H9 (cell line): ENCODE measurements at regions not wholly inside any gene's neighbourhood (a gene's known extent, or its start where the extent isn't known, plus 50 kb on each side); places are given as distances from the start of the nearest gene placed in this dataset.

Source experiments
- DNase-seq: peaks from one replicate; pipeline ENCODE4 v3.0.0-alpha.2; 2017
- H2AFZ ChIP-seq: one replicate; pipeline ENCODE4 v1.6.1; 2013; ENCODE audit warnings: mild to moderate bottlenecking, low read length, control low read depth, moderate library complexity
- H2AK5ac ChIP-seq: 2 replicates; pipeline ENCODE4 v1.6.1; 2013; ENCODE audit warnings: low read length, control low read depth, mixed read lengths; ENCODE audit not compliant: insufficient read length
- H2BK120ac ChIP-seq: one replicate; pipeline ENCODE4 v1.6.1; 2013; ENCODE audit warnings: low read depth, mild to moderate bottlenecking, low read length, control low read depth, inconsistent platforms; ENCODE audit not compliant: poor library complexity, severe bottlenecking
- H2BK12ac ChIP-seq: 2 replicates; pipeline ENCODE4 v1.6.1; 2013; ENCODE audit warnings: low read length, control low read depth, mixed read lengths, low read depth; ENCODE audit not compliant: insufficient read length
- H2BK15ac ChIP-seq: 2 replicates; pipeline ENCODE4 v1.6.1; 2013; ENCODE audit warnings: low read depth, low read length, control low read depth
- H2BK20ac ChIP-seq: one replicate; pipeline ENCODE4 v1.6.1; 2013; ENCODE audit warnings: low read depth, mild to moderate bottlenecking, low read length, control low read depth, inconsistent platforms; ENCODE audit not compliant: poor library complexity, severe bottlenecking
- H2BK5ac ChIP-seq: 2 replicates; pipeline ENCODE4 v1.6.1; 2013; ENCODE audit warnings: low read length, control low read depth, mixed read lengths; ENCODE audit not compliant: insufficient read length
- H3K14ac ChIP-seq: 2 replicates; pipeline ENCODE4 v1.6.1; 2013; ENCODE audit warnings: low read length, control low read depth; ENCODE audit not compliant: insufficient read depth
- H3K18ac ChIP-seq: 2 replicates; pipeline ENCODE4 v1.6.1; 2013; ENCODE audit warnings: low read depth, mild to moderate bottlenecking, mixed read lengths, low read length, control low read depth; ENCODE audit not compliant: insufficient read length
- H3K23ac ChIP-seq: 2 replicates; pipeline ENCODE4 v1.6.1; 2013; ENCODE audit warnings: low read length, control low read depth, mixed read lengths, low read depth; ENCODE audit not compliant: insufficient read length
- H3K23me2 ChIP-seq: 2 replicates; pipeline ENCODE4 v1.6.1; 2013; ENCODE audit warnings: low read depth, mild to moderate bottlenecking, mixed read lengths, low read length, control low read depth; ENCODE audit not compliant: insufficient read length, poor library complexity, severe bottlenecking
- H3K27ac ChIP-seq: 2 replicates; pipeline ENCODE4 v1.5.1; 2013; ENCODE audit warnings: low read length, control low read depth, mixed read lengths, low read depth; ENCODE audit not compliant: insufficient read length
- H3K27me3 ChIP-seq: 2 replicates; pipeline ENCODE4 v1.6.1; 2013; ENCODE audit warnings: low read length, control low read depth, inconsistent platforms; ENCODE audit not compliant: insufficient read depth
- H3K4ac ChIP-seq: 2 replicates; pipeline ENCODE4 v1.6.1; 2013; ENCODE audit warnings: low read depth, mild to moderate bottlenecking, control low read depth, inconsistent platforms, low read length, moderate library complexity
- H3K4me1 ChIP-seq: 2 replicates; pipeline ENCODE4 v1.6.1; 2013; ENCODE audit warnings: low read length, control low read depth, inconsistent platforms; ENCODE audit not compliant: insufficient read depth
- H3K4me2 ChIP-seq: 2 replicates; pipeline ENCODE4 v1.6.1; 2013; ENCODE audit warnings: low read length, control low read depth, mixed read lengths; ENCODE audit not compliant: insufficient read length, insufficient read depth
- H3K56ac ChIP-seq: 2 replicates; pipeline ENCODE4 v1.6.1; 2013; ENCODE audit warnings: low read depth, mild to moderate bottlenecking, mixed read lengths, low read length, control low read depth; ENCODE audit not compliant: insufficient read length
- H3K79me1 ChIP-seq: 2 replicates; pipeline ENCODE4 v1.6.1; 2013; ENCODE audit warnings: low read depth, mild to moderate bottlenecking, moderate library complexity, low read length, control low read depth, inconsistent platforms; ENCODE audit not compliant: insufficient read depth, poor library complexity, severe bottlenecking
- H3K79me2 ChIP-seq: 2 replicates; pipeline ENCODE4 v1.6.1; 2013; ENCODE audit warnings: low read length, control low read depth, inconsistent platforms; ENCODE audit not compliant: insufficient read depth
- H3K9ac ChIP-seq: 2 replicates; pipeline ENCODE4 v1.6.1; 2013; ENCODE audit warnings: low read length, control low read depth, mixed read lengths; ENCODE audit not compliant: insufficient read length; ENCODE audit errors: extremely low read depth
- H3K9me3 ChIP-seq: one replicate; pipeline ENCODE4 v1.6.1; 2013; ENCODE audit warnings: low read depth, low read length, inconsistent platforms; ENCODE audit not compliant: control insufficient read depth
- H3T11ph ChIP-seq: one replicate; pipeline ENCODE4 v1.6.1; 2013; ENCODE audit warnings: mild to moderate bottlenecking, low read length, control low read depth, inconsistent platforms
- H4K20me1 ChIP-seq: one replicate; pipeline ENCODE4 v1.6.1; 2013; ENCODE audit not compliant: control insufficient read depth, insufficient read length, insufficient read depth
- H4K5ac ChIP-seq: 2 replicates; pipeline ENCODE4 v1.6.1; 2013; ENCODE audit warnings: low read depth, mild to moderate bottlenecking, mixed read lengths, low read length, control low read depth; ENCODE audit not compliant: insufficient read length
- H4K8ac ChIP-seq: replicated peaks from 2 replicates; pipeline ENCODE4 v1.6.1; 2013; ENCODE audit warnings: low read length, control low read depth, mixed read lengths, low read depth; ENCODE audit not compliant: insufficient read length
- H4K91ac ChIP-seq: 2 replicates; pipeline ENCODE4 v1.6.1; 2013; ENCODE audit warnings: low read depth, mild to moderate bottlenecking, moderate library complexity, mixed read lengths, low read length, control low read depth; ENCODE audit not compliant: insufficient read length
- H3K27ac Mint-ChIP-seq, 3 experiments: 2 replicates in 2 of 3; 3 replicates in 1 of 3; pipeline ENCODE4 v1.8.0; 2020 to 2021; ENCODE audit warnings: mixed read lengths in 3 of 3, mild to moderate bottlenecking in 1 of 3, moderate library complexity in 1 of 3
- H3K27me3 Mint-ChIP-seq: 2 replicates; pipeline ENCODE4 v1.8.0; 2021; ENCODE audit warnings: low read depth, mild to moderate bottlenecking, moderate library complexity, mixed read lengths
- H3K36me3 Mint-ChIP-seq, 3 experiments: 2 replicates in 2 of 3; 3 replicates in 1 of 3; pipeline ENCODE4 v1.8.0; 2020 to 2021; ENCODE audit warnings: low read depth in 3 of 3, mixed read lengths in 3 of 3; ENCODE audit not compliant: insufficient read depth in 1 of 3
- H3K4me1 Mint-ChIP-seq, 2 experiments: 2 replicates each; pipeline ENCODE4 v1.8.0; 2020; ENCODE audit warnings: mixed read lengths in 2 of 2
- H3K4me3 Mint-ChIP-seq, 2 experiments: 2 replicates in 1 of 2; 3 replicates in 1 of 2; pipeline ENCODE4 v1.8.0; 2020 to 2021; ENCODE audit warnings: mild to moderate bottlenecking in 2 of 2, mixed read lengths in 2 of 2, moderate library complexity in 1 of 2
- H3K9me3 Mint-ChIP-seq, 2 experiments: 2 replicates in 1 of 2; 3 replicates in 1 of 2; pipeline ENCODE4 v1.8.0; 2020; ENCODE audit warnings: mild to moderate bottlenecking in 2 of 2, mixed read lengths in 2 of 2, moderate library complexity in 1 of 2
- CTCF ChIP-seq: fragments of 200-600 bp; sonication (generic); conservative IDR thresholded peaks from 3 replicates; pipeline ENCODE4 v1.8.0; 2021; ENCODE audit warnings: antibody characterized with exemption, mild to moderate bottlenecking
- WGBS: extraction: QIAGEN DNeasy Blood & Tissue Kit; methylation state at CpG from one replicate; pipeline ENCODE4 v1.1.7; 2013; ENCODE audit warnings: missing lambda C conversion rate, low lambda C conversion rate, mixed read lengths; ENCODE audit not compliant: insufficient read length; ENCODE audit errors: extremely low coverage; 5-methylcytosine and 5-hydroxymethylcytosine counted together

DNA sequence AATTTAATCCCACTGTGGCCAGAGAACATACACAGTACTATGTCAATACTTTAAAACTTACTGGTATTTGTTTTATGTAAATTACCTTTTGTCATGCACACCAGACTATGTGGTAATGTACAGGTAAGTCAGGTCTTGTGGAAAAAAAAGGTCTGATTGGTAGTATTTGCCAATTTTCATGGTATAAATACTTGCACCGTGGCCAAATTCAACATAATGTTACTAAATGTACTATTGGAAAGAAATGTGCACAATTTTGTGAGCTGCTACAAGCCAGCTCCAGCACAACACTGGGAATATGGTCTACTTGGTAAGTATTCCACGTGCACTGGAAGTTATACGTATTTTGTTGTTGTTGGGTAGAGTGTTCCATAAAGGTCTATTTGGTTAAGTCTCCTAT lies 392.5 kb downstream of the RPS24 start:
- H4K5ac ChIP-seq = no peak overlapping the region
- H3K79me1 ChIP-seq = no peaks in the 10 kb centered on the region
- Mint-ChIP-seq H3K9me3 (peaks cover 0 to 3% of the 10 kb centered on the region in 2 experiments; a peak in 2 of 5 replicates), H3K4me3 (no peak overlapping the region), H3K36me3 (peaks cover 0 to 5% (median 2%) of the 10 kb centered on the region in 3 experiments; a peak in 1 of 7 replicates), H3K27me3 (peaks cover 3% of the 10 kb centered on the region; the same call in 1 of the 2 replicates), H3K27ac (no peak overlapping the region), H3K4me1 (peaks cover 18 to 20% of the 10 kb centered on the region in 2 experiments)
- H2AK5ac ChIP-seq = no peak overlapping the region
- no peak overlapping the region for H3K56ac ChIP-seq
- no peaks in the 10 kb centered on the region for H4K20me1 ChIP-seq
- H4K91ac ChIP-seq = no peak overlapping the region
- H3K27me3 ChIP-seq = no peaks in the 10 kb centered on the region
- TF ChIP-seq CTCF = no peak
- no peaks in the 10 kb centered on the region for H3K4me1 ChIP-seq
- no peak overlapping the region for H3K27ac ChIP-seq
- H2BK5ac ChIP-seq = no peak overlapping the region
- no peak overlapping the region for H2BK15ac ChIP-seq
- H2BK20ac ChIP-seq = no peak overlapping the region
- no peak overlapping the region for H3T11ph ChIP-seq
- no CpG with 5 or more reads among the region's 3 CpGs for WGBS
- H4K8ac ChIP-seq = no peak overlapping the region
- DNase-seq = no peak
- no peak overlapping the region for H2AFZ ChIP-seq
- no peak overlapping the region for H3K9ac ChIP-seq
- H3K23me2 ChIP-seq = no peaks in the 10 kb centered on the region
- H3K14ac ChIP-seq = no peak overlapping the region
- H3K4me2 ChIP-seq = no peak overlapping the region
- no peak overlapping the region for H2BK12ac ChIP-seq
- H3K18ac ChIP-seq = no peak overlapping the region
- no peak overlapping the region for H3K23ac ChIP-seq
- no peak overlapping the region for H2BK120ac ChIP-seq
- H3K79me2 ChIP-seq = no peaks in the 10 kb centered on the region
- no peaks in the 10 kb centered on the region for H3K9me3 ChIP-seq
- no peak overlapping the region for H3K4ac ChIP-seq
